SK-N-SH treated with all-trans-retinoic acid at 6 μM for 48 hours (cell line): ENCODE measurements at regions not wholly inside any gene's neighbourhood (a gene's known extent, or its start where the extent isn't known, plus 50 kb on each side); places are given as distances from the start of the nearest gene placed in this dataset.

Experiments used
- ATAC-seq: fragments of 200-7000 bp; cut with Tn5 transposase; 3 replicates; pipeline ENCODE4 v1.9.1; 2020; ENCODE audit warnings: mild to moderate bottlenecking, moderate library complexity
- BACH2 ChIP-seq: fragments of 250-450 bp; sonication (Bioruptor Pico); IDR thresholded peaks from 2 replicates; pipeline ENCODE4 v1.9.0; 2021; ENCODE audit warnings: mild to moderate bottlenecking, borderline replicate concordance
- GLIS3 ChIP-seq: fragments of 250-450 bp; sonication (Bioruptor Pico); IDR thresholded peaks from 2 replicates; pipeline ENCODE4 v1.5.0; 2020; ENCODE audit warnings: mild to moderate bottlenecking, moderate library complexity
- ISL1 ChIP-seq: fragments of 250-450 bp; sonication (Bioruptor Pico); IDR thresholded peaks from 2 replicates; pipeline ENCODE4 v2.1.2; 2022; ENCODE audit warnings: mild to moderate bottlenecking, moderate library complexity
- OSR1 ChIP-seq: fragments of 250-450 bp; sonication (Bioruptor Pico); IDR thresholded peaks from 2 replicates; pipeline ENCODE4 v1.8.0; 2022; ENCODE audit warnings: moderate library complexity, mild to moderate bottlenecking, inconsistent platforms
- PPARA ChIP-seq: fragments of 250-450 bp; sonication (Bioruptor Pico); IDR thresholded peaks from 2 replicates; pipeline ENCODE4 v1.5.0; 2020; ENCODE audit warnings: mild to moderate bottlenecking, borderline replicate concordance
- SNAI2 ChIP-seq: fragments of 250-450 bp; sonication (Bioruptor Pico); IDR thresholded peaks from 2 replicates; pipeline ENCODE4 v1.5.0; 2020; ENCODE audit warnings: mild to moderate bottlenecking, moderate library complexity
- TCF4 ChIP-seq: fragments of 250-450 bp; sonication (Bioruptor Pico); IDR thresholded peaks from 2 replicates; pipeline ENCODE4 v1.8.0; 2021; ENCODE audit warnings: mild to moderate bottlenecking, moderate library complexity, borderline replicate concordance
- TOX ChIP-seq: fragments of 250-450 bp; sonication (Bioruptor Pico); IDR thresholded peaks from 2 replicates; pipeline ENCODE4 v1.8.0; 2021; ENCODE audit warnings: mild to moderate bottlenecking, moderate library complexity, borderline replicate concordance
- ZC3H10 ChIP-seq: fragments of 250-450 bp; sonication (Bioruptor Pico); IDR thresholded peaks from 2 replicates; pipeline ENCODE4 v1.5.1; 2021; ENCODE audit warnings: mild to moderate bottlenecking, moderate library complexity
- ZFP3 ChIP-seq: fragments of 250-450 bp; sonication (Bioruptor Pico); IDR thresholded peaks from 2 replicates; pipeline ENCODE4 v1.5.0; 2020; ENCODE audit warnings: mild to moderate bottlenecking, moderate library complexity
- ZFP30 ChIP-seq: fragments of 450-650 bp; formaldehyde crosslinking; IDR thresholded peaks from 2 replicates; pipeline ENCODE4 v1.5.0; 2022; ENCODE audit warnings: mild to moderate bottlenecking, moderate library complexity
- ZNF565 ChIP-seq: fragments of 450-650 bp; formaldehyde crosslinking; conservative IDR thresholded peaks from 2 replicates; pipeline ENCODE4 v1.5.0; 2020; ENCODE audit warnings: low read depth, mild to moderate bottlenecking, moderate library complexity
- TF ChIP-seq, protein P1 (sequence below): fragments of 250-450 bp; sonication (Bioruptor Pico); IDR thresholded peaks from 2 replicates; pipeline ENCODE4 v1.8.0; 2021; ENCODE audit warnings: low read depth, mild to moderate bottlenecking, moderate library complexity, borderline replicate concordance
- TF ChIP-seq, protein P2 (sequence below): fragments of 250-450 bp; sonication (Bioruptor Pico); IDR thresholded peaks from 2 replicates; pipeline ENCODE4 v1.8.0; 2020; ENCODE audit warnings: mild to moderate bottlenecking, moderate library complexity, borderline replicate concordance
- TF ChIP-seq, protein P3 (sequence below): fragments of 250-450 bp; sonication (Bioruptor Pico); IDR thresholded peaks from 2 replicates; pipeline ENCODE4 v1.5.1; 2020; ENCODE audit warnings: low read depth, mild to moderate bottlenecking, moderate library complexity
- TF ChIP-seq, protein P4 (sequence below): fragments of 250-450 bp; sonication (Bioruptor Pico); IDR thresholded peaks from 2 replicates; pipeline ENCODE4 v1.5.0; 2020; ENCODE audit warnings: mild to moderate bottlenecking, moderate library complexity

DNA sequence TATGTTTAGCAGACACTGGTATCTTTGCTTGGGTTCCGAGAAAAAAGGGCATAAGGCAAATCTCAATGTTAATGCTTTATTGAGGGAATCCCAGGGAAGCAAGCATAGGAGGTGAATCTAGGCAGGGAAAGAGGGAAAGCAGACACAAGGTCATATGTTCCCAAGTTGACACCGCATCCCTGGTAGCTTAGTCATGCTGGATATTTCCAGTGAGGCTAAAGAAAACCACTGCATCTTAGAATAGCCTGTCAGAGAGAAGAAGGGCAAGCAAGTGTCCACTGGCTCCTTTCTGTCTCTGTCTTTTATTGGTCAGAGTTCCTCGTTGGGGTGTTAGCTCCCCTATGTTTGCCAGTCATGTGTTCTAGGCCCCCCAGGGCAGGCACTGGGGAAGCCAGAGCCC lies 104.7 kb downstream of the NKX6-1 start (continued):
- no peak for TF ChIP-seq ISL1 (CRISPR knock-in tag)

DNA sequence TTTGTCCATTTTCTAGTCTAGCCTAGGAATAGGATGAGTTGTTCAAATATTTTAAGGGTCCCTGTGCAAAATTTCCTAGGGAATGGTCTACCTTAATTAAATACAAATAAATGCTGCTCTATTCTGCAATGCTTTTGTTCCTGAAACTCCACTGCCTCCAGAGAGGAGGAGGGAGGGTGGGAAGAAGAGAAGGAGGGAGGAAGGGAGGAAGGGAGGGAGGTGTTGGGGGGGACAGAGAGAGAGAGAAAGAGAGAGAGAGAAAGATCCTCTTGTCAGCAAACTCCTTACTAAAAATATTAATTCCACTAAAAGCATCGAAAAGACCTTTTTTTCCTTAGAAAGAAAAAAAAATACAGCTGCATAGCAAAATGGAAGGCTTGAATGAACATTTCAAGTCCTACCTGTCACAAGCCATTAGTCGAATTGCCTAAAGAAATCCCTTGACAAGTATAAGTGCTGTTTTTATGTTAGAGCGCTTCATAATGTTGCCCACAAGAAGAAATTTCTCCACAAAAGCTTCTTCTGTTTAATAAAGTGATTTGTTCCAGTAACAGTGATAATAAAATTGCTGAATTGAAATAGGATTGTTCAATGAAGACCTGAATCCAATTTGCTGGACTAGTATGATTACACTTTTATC lies 106.0 kb downstream of the NKX6-1 start:
- TF ChIP-seq ZFP30 (CRISPR knock-in tag): no peak
- no peak for TF ChIP-seq ZFP3 (CRISPR knock-in tag)
- TF ChIP-seq, protein P1, sequence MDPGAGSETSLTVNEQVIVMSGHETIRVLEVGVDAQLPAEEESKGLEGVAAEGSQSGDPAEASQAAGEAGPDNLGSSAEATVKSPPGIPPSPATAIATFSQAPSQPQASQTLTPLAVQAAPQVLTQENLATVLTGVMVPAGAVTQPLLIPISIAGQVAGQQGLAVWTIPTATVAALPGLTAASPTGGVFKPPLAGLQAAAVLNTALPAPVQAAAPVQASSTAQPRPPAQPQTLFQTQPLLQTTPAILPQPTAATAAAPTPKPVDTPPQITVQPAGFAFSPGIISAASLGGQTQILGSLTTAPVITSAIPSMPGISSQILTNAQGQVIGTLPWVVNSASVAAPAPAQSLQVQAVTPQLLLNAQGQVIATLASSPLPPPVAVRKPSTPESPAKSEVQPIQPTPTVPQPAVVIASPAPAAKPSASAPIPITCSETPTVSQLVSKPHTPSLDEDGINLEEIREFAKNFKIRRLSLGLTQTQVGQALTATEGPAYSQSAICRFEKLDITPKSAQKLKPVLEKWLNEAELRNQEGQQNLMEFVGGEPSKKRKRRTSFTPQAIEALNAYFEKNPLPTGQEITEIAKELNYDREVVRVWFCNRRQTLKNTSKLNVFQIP (CRISPR knock-in tag): no peak
- TF ChIP-seq BACH2 (CRISPR knock-in tag): no peak
- no peak for TF ChIP-seq GLIS3 (CRISPR knock-in tag)
- TF ChIP-seq SNAI2: no peak
- TF ChIP-seq TOX: no peak
- TF ChIP-seq, all 23 proteins: peak for 0
- ATAC-seq: no peak

DNA sequence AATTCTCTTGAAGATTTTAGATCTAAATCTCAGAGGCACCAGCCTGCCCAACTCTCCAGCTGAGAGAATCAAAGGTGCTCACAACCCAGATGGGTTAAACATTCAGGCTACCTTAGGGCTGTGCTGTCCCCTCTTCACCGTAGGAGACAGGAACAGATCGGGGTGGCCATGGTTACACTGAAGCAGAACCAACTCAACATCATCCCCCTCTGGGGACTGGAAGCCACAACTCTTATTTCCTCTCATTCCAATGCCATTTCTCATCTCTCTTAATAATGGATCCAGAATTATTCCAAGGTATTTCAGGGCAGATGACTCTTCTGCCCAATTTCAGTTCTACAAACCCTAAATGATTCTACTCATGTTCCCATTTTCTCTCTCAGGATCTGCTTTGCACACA lies 109.7 kb downstream of the NKX6-1 start:
- TF ChIP-seq ZFP30 (CRISPR knock-in tag) (no peak), TCF4 (CRISPR knock-in tag) (no peak), OSR1 (no peak)
- TF ChIP-seq, all 23 proteins: peak for 0
- ATAC-seq: no peak

DNA sequence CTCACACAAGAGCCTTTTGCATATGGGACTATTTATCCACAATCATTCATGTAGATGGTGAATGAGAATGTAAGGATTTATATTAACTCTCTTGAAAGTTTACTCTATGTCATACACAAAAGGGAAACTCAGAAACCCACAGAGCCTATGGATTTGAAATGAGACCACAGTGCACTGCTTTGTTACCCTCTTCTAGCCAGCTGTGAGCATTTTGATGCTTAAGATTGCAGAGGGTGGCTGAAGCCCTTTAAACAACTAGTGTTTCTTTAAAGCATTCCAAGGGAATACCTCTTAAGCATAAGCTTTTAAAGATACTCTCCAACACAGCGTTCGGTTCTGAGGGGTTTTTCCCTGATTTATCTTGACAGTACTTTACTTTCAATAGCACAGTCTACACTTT lies 113.9 kb downstream of the NKX6-1 start:
- ATAC-seq: no peak
- TF ChIP-seq TOX: no peak
- TF ChIP-seq ZFP30 (CRISPR knock-in tag): no peak
- TF ChIP-seq ZNF565 (CRISPR knock-in tag): no peak
- TF ChIP-seq, protein P2, sequence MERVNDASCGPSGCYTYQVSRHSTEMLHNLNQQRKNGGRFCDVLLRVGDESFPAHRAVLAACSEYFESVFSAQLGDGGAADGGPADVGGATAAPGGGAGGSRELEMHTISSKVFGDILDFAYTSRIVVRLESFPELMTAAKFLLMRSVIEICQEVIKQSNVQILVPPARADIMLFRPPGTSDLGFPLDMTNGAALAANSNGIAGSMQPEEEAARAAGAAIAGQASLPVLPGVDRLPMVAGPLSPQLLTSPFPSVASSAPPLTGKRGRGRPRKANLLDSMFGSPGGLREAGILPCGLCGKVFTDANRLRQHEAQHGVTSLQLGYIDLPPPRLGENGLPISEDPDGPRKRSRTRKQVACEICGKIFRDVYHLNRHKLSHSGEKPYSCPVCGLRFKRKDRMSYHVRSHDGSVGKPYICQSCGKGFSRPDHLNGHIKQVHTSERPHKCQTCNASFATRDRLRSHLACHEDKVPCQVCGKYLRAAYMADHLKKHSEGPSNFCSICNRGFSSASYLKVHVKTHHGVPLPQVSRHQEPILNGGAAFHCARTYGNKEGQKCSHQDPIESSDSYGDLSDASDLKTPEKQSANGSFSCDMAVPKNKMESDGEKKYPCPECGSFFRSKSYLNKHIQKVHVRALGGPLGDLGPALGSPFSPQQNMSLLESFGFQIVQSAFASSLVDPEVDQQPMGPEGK: no peak
- no peak for TF ChIP-seq PPARA (CRISPR knock-in tag)
- TF ChIP-seq ISL1 (CRISPR knock-in tag): no peak
- no peak for TF ChIP-seq GLIS3 (CRISPR knock-in tag)

DNA sequence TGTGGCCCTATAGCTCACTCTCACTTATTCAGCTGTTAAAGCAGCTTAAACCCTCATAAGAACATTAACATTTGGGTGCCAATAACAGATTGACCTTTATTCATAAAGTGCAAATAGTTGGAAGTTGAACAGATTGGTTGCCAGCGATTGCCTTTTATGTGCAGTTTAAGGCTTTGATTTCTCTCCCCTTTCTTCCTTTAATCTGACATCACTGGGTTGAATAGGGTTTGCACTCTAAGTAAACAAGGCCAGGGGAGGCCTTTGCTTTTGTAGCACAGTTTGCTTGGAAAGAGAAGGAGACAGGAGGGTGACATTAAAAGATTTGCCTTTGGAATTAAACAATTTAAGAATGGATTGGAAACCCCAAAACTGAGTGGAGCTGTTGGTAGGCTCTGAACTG lies 114.3 kb downstream of the NKX6-1 start:
- ATAC-seq: no peak
- no peak for TF ChIP-seq ZNF565 (CRISPR knock-in tag)
- TF ChIP-seq, protein P3, sequence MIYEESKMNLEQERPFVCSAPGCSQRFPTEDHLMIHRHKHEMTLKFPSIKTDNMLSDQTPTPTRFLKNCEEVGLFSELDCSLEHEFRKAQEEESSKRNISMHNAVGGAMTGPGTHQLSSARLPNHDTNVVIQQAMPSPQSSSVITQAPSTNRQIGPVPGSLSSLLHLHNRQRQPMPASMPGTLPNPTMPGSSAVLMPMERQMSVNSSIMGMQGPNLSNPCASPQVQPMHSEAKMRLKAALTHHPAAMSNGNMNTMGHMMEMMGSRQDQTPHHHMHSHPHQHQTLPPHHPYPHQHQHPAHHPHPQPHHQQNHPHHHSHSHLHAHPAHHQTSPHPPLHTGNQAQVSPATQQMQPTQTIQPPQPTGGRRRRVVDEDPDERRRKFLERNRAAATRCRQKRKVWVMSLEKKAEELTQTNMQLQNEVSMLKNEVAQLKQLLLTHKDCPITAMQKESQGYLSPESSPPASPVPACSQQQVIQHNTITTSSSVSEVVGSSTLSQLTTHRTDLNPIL (CRISPR knock-in tag): no peak
- TF ChIP-seq, protein P1 (CRISPR knock-in tag): no peak
- no peak for TF ChIP-seq ZFP3 (CRISPR knock-in tag)
- TF ChIP-seq, protein P4, sequence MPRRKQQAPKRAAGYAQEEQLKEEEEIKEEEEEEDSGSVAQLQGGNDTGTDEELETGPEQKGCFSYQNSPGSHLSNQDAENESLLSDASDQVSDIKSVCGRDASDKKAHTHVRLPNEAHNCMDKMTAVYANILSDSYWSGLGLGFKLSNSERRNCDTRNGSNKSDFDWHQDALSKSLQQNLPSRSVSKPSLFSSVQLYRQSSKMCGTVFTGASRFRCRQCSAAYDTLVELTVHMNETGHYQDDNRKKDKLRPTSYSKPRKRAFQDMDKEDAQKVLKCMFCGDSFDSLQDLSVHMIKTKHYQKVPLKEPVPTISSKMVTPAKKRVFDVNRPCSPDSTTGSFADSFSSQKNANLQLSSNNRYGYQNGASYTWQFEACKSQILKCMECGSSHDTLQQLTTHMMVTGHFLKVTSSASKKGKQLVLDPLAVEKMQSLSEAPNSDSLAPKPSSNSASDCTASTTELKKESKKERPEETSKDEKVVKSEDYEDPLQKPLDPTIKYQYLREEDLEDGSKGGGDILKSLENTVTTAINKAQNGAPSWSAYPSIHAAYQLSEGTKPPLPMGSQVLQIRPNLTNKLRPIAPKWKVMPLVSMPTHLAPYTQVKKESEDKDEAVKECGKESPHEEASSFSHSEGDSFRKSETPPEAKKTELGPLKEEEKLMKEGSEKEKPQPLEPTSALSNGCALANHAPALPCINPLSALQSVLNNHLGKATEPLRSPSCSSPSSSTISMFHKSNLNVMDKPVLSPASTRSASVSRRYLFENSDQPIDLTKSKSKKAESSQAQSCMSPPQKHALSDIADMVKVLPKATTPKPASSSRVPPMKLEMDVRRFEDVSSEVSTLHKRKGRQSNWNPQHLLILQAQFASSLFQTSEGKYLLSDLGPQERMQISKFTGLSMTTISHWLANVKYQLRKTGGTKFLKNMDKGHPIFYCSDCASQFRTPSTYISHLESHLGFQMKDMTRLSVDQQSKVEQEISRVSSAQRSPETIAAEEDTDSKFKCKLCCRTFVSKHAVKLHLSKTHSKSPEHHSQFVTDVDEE (CRISPR knock-in tag): no peak
- TF ChIP-seq, protein P2: no peak
- no peak for TF ChIP-seq ISL1 (CRISPR knock-in tag)
- TF ChIP-seq ZC3H10 (CRISPR knock-in tag): no peak
- no peak for TF ChIP-seq TOX
- TF ChIP-seq OSR1: no peak
- no peak for TF ChIP-seq GLIS3 (CRISPR knock-in tag)
